Parathyroid adenoma (tissue), 2 donors: ENCODE measurements at regions not wholly inside any gene's neighbourhood (a gene's known extent, or its start where the extent isn't known, plus 50 kb on each side); places are given as distances from the start of the nearest gene placed in this dataset.
"Not testable (repeated sequence)": the region's sequence is repeated elsewhere in the genome, so short reads cannot be mapped to it uniquely, and the experiment has no call there.

Source experiments
- H2AFZ ChIP-seq: fragments of 300-600 bp; sonication (generic); one replicate; pipeline ENCODE4 v1.7.0; 2017; ENCODE audit warnings: antibody characterized with exemption, mild to moderate bottlenecking
- H3K27ac ChIP-seq: fragments of 300-600 bp; sonication (generic); one replicate; pipeline ENCODE4 v1.7.0; 2017
- H3K27me3 ChIP-seq: fragments of 300-600 bp; sonication (generic); one replicate; pipeline ENCODE4 v1.7.0; 2017; ENCODE audit warnings: low read length; ENCODE audit not compliant: control insufficient read depth, insufficient read depth
- H3K36me3 ChIP-seq: fragments of 300-600 bp; sonication (generic); one replicate; pipeline ENCODE4 v1.7.0; 2017; ENCODE audit warnings: low read length; ENCODE audit not compliant: control insufficient read depth, insufficient read depth
- H3K4me1 ChIP-seq: fragments of 300-600 bp; sonication (generic); one replicate; pipeline ENCODE4 v1.7.0; 2017; ENCODE audit warnings: control low read depth
- H3K4me2 ChIP-seq: fragments of 300-600 bp; sonication (generic); one replicate; pipeline ENCODE4 v1.7.0; 2017; ENCODE audit warnings: low read length
- H3K4me3 ChIP-seq: fragments of 300-600 bp; sonication (generic); one replicate; pipeline ENCODE4 v1.7.0; 2017; ENCODE audit warnings: low read depth, low read length
- H3K79me2 ChIP-seq: fragments of 300-600 bp; sonication (generic); one replicate; pipeline ENCODE4 v1.7.0; 2017; ENCODE audit warnings: control low read depth
- H3K9ac ChIP-seq: fragments of 300-600 bp; sonication (generic); one replicate; pipeline ENCODE4 v1.7.0; 2017; ENCODE audit warnings: mild to moderate bottlenecking
- H3K9me3 ChIP-seq: fragments of 300-600 bp; sonication (generic); one replicate; pipeline ENCODE4 v1.7.0; 2017; ENCODE audit warnings: low read length; ENCODE audit not compliant: control insufficient read depth
- TF ChIP-seq, protein P1 (sequence below): fragments of 300-600 bp; sonication (generic); IDR thresholded peaks from one replicate; pipeline ENCODE4 v1.7.0; 2017; ENCODE audit warnings: antibody characterized with exemption, mild to moderate bottlenecking
- donor health status: primary hyperparathyroidism.

DNA sequence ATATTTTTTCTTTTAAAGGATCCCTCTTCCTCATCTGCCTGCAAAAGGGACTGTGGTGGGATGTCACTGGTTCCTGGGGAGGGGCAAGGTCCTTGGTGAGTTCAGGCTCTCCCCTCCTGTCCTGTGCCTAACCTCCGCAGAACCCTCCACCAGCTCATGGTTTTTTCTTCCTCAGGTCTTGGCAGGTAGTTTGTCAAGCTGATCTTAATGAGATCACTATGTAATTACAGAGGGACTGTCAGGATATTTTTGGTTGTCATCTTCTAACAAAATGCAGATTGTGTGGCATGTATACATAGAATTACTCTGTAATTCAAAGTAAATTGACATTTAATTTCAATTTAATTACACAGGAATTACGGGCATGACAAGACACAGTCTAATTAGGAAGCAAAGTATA, 150.3 kb upstream of the SEMA6A start:
- H3K27me3 ChIP-seq: no peaks in the 10 kb centered on the region
- H3K4me3 ChIP-seq: no peak overlapping the region
- no peak overlapping the region for H3K4me2 ChIP-seq
- no peaks in the 10 kb centered on the region for H3K36me3 ChIP-seq
- TF ChIP-seq, protein P1, sequence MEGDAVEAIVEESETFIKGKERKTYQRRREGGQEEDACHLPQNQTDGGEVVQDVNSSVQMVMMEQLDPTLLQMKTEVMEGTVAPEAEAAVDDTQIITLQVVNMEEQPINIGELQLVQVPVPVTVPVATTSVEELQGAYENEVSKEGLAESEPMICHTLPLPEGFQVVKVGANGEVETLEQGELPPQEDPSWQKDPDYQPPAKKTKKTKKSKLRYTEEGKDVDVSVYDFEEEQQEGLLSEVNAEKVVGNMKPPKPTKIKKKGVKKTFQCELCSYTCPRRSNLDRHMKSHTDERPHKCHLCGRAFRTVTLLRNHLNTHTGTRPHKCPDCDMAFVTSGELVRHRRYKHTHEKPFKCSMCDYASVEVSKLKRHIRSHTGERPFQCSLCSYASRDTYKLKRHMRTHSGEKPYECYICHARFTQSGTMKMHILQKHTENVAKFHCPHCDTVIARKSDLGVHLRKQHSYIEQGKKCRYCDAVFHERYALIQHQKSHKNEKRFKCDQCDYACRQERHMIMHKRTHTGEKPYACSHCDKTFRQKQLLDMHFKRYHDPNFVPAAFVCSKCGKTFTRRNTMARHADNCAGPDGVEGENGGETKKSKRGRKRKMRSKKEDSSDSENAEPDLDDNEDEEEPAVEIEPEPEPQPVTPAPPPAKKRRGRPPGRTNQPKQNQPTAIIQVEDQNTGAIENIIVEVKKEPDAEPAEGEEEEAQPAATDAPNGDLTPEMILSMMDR: no peak
- no peak overlapping the region for H2AFZ ChIP-seq
- no peak overlapping the region for H3K27ac ChIP-seq
- H3K9me3 ChIP-seq: no peaks in the 10 kb centered on the region
- no peaks in the 10 kb centered on the region for H3K79me2 ChIP-seq
- H3K9ac ChIP-seq: no peak overlapping the region
- no peaks in the 10 kb centered on the region for H3K4me1 ChIP-seq

DNA sequence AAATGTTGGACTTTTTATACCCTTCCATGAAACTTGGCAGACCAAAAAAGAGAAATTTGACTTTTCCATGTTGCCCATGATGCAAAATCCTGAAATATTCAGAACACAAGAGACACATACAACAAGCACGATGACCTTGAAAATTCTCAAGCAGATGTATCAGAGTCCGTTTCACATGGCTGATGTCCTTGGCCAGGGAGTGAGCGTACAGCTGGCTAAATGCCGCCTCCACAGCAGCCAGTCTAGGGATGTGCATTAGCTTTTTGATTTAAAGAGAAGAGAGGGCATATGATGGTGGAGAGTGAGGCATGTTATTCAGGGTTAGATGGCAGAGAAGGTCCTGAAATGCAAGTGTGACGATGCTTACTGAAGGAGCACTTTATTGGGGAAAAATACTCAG, 148.0 kb upstream of the SEMA6A start:
- Histone ChIP-seq H3K36me3 (no peaks in the 10 kb centered on the region), H3K4me1 (no peaks in the 10 kb centered on the region), H3K27ac (no peak overlapping the region), H3K27me3 (no peaks in the 10 kb centered on the region), H2AFZ (no peak overlapping the region), H3K9ac (no peak overlapping the region), H3K79me2 (no peaks in the 10 kb centered on the region), H3K4me3 (no peak overlapping the region), H3K9me3 (no peaks in the 10 kb centered on the region), H3K4me2 (no peak overlapping the region)
- TF ChIP-seq, protein P1: no peak

DNA sequence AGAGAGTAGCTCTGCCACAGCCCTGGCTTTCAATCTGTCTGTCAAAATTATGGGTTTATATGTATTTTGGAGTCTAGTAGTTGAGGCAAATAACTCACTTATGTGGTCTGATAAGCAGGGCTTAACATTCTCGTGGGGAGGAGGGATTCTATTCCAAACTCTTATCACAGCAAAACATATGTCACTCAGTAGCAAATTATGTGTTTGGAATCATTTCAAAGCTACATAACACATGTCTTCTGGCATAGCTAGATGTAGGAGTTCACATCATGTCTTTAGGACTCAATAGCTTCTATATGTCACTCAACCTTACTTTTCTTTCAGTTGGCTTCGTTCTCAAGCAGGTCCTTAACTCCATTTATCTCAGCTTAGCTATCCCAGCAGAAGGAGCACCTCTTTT, 144.5 kb upstream of the SEMA6A start:
- no peaks in the 10 kb centered on the region for H3K79me2 ChIP-seq
- no peak overlapping the region for H3K4me3 ChIP-seq
- H3K9me3 ChIP-seq: no peaks in the 10 kb centered on the region
- H3K4me1 ChIP-seq: no peaks in the 10 kb centered on the region
- H3K27ac ChIP-seq: no peak overlapping the region
- TF ChIP-seq, protein P1: no peak
- H3K9ac ChIP-seq: no peak overlapping the region
- no peaks in the 10 kb centered on the region for H3K36me3 ChIP-seq
- no peak overlapping the region for H2AFZ ChIP-seq
- no peaks in the 10 kb centered on the region for H3K27me3 ChIP-seq
- H3K4me2 ChIP-seq: no peak overlapping the region

- no peaks in the 10 kb centered on the region for H3K79me2 ChIP-seq
- H3K4me3 ChIP-seq: no peak overlapping the region
- no peaks in the 10 kb centered on the region for H3K9me3 ChIP-seq
- no peaks in the 10 kb centered on the region for H3K4me1 ChIP-seq
- no peak overlapping the region for H2AFZ ChIP-seq
- no peak overlapping the region for H3K27ac ChIP-seq
- H3K9ac ChIP-seq: no peak overlapping the region
- no peaks in the 10 kb centered on the region for H3K36me3 ChIP-seq
- H3K27me3 ChIP-seq: no peaks in the 10 kb centered on the region
- TF ChIP-seq, protein P1: no peak
- no peak overlapping the region for H3K4me2 ChIP-seq
Measured at GRCh38 chr5:116718317-116718716, 143.7 kb upstream of the SEMA6A start.

GRCh38 chr5:116709082-116709481, 134.5 kb upstream of the SEMA6A start:
- Histone ChIP-seq H2AFZ (no peak overlapping the region), H3K4me1 (no peaks in the 10 kb centered on the region), H3K9ac (no peak overlapping the region), H3K4me2 (no peak overlapping the region), H3K27ac (no peak overlapping the region), H3K27me3 (no peaks in the 10 kb centered on the region), H3K9me3 (no peaks in the 10 kb centered on the region), H3K36me3 (no peaks in the 10 kb centered on the region), H3K79me2 (no peaks in the 10 kb centered on the region), H3K4me3 (no peak overlapping the region)
- TF ChIP-seq, protein P1: no peak

DNA sequence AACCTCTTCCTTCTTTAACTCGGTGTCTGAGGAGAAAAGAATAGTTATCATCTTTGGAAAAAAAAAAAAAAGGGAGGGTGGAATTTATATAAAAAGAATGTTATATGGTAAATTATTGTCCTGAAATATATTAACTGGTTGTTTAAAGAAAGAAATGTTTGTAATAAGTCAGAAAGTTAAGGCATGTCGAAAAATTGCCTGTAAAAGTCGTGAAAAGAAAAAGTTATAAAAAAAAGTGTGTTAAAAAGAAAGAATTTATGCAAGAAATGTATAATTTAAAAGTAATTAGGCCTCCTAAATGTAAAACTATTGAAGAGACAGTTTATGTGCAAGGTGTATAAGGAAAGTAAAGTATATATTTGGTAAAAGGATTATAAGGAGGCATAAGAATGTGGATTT, 130.5 kb upstream of the SEMA6A start:
- H3K4me1 ChIP-seq, H3K36me3 ChIP-seq, H3K27me3 ChIP-seq, H3K4me2 ChIP-seq, H3K9me3 ChIP-seq, H3K27ac ChIP-seq, H2AFZ ChIP-seq, H3K79me2 ChIP-seq, H3K9ac ChIP-seq, H3K4me3 ChIP-seq: not testable (repeated sequence)
